ENCODE measurements at regions not wholly inside any gene's neighbourhood (a gene's known extent, or its start where the extent isn't known, plus 50 kb on each side); places are given as distances from the start of the nearest gene placed in this dataset.

DNA sequence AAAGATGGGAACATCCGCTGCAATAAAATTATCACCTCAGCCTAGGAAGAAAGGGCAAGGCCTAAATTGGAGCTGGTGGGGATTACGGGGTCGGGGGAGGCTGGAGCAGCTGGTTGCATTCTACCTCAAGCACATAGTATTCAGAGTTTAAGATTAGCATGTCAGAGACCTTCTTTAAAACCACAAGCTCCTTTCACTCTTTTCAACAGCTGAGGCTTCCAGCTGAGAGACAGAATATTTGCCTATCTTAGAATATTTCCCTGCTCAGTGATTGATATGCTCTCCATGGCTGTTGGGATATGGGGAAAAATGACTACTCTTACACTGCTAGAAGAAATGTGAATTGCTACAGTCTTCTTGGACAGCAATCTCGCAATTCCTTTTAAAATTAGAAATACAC is 248.6 kb downstream of the TBX15 start:
- Histone ChIP-seq H3K4me3 (ENCODE audit: insufficient read depth, low read depth, low read length) (no peak overlapping the region), H3K27ac (ENCODE audit: insufficient read depth, low read length) (no peak overlapping the region), H3K9me3 (ENCODE audit: control insufficient read depth, insufficient read depth, low read length) (no peaks in the 10 kb centered on the region), H3K79me1 (ENCODE audit: low read depth in 1 of 2, low read length in 2 of 2) (no peaks in the 10 kb centered on the region), H3K14ac (replicated peaks; ENCODE audit: low read depth, low read length) (no peak overlapping the region), H2AK9ac (replicated peaks; ENCODE audit: low read depth, low read length, poor library complexity) (no peak overlapping the region), H2BK20ac (ENCODE audit: low read depth, low read length) (no peak overlapping the region), H2BK120ac (ENCODE audit: low read depth, low read length) (no peak overlapping the region), H3K23ac (ENCODE audit: low read depth, low read length) (no peak overlapping the region), H3K9me1 (ENCODE audit: insufficient read depth, low read length) (no peaks in the 10 kb centered on the region), H4K20me1 (ENCODE audit: insufficient read depth, low read length) (no peaks in the 10 kb centered on the region), H3K18ac (ENCODE audit: low read depth, low read length) (no peak overlapping the region), H2AFZ (replicated peaks; ENCODE audit: low read length, poor library complexity) (no peak overlapping the region), H3K4me2 (ENCODE audit: low read depth, low read length) (no peak overlapping the region), H4K8ac (ENCODE audit: low read depth in 2 of 2, low read length in 2 of 2) (no peak overlapping the region), H2AK5ac (ENCODE audit: low read depth, low read length) (no peak overlapping the region), H3K9ac (ENCODE audit: low read depth, low read length) (no peak overlapping the region), H4K5ac (ENCODE audit: low read depth, low read length) (no peak overlapping the region), H3K36me3 (ENCODE audit: control insufficient read depth, insufficient read depth, low read length) (no peaks in the 10 kb centered on the region), H3K27me3 (ENCODE audit: control insufficient read depth, insufficient read depth, low read length) (no peaks in the 10 kb centered on the region), H3K4ac (ENCODE audit: low read depth, low read length) (no peak overlapping the region), H4K91ac (ENCODE audit: insufficient read depth, low read depth, low read length) (no peak overlapping the region), H2BK15ac (ENCODE audit: low read depth, low read length) (no peak overlapping the region), H2BK5ac (ENCODE audit: low read depth, low read length, poor library complexity, severe bottlenecking) (no peak overlapping the region), H3K4me1 (ENCODE audit: control insufficient read depth, insufficient read depth, low read length) (no peaks in the 10 kb centered on the region), H3K56ac (ENCODE audit: extremely low read depth, insufficient read depth, low read length) (no peak overlapping the region)
- ATAC-seq (ENCODE audit: low read depth) (no peak), DNase-seq (no peak)
- intact Hi-C loops (cut with micrococcal nuclease): no loop called here
- in situ Hi-C loops (cut with MboI; ENCODE audit: low sequenced_read_pairs): no loop called here
- no CpG with 5 or more reads among the region's 4 CpGs for WGBS, 2 experiments (ENCODE audit: extremely low coverage in 2 of 2, insufficient read length in 1 of 2)
- dilution Hi-C loops (cut with HindIII; ENCODE audit: low sequenced_read_pairs, unreplicated experiment): no loop called here
- BruUV-seq (replicated peaks): no TSS peak
- CTCF ChIA-PET: no interaction called here
- TF ChIP-seq NFE2L2 (IDR thresholded peaks at IDR 0.05; ENCODE audit: low read depth, low read length) (no peak), MAFK (IDR thresholded peaks at IDR 0.05; ENCODE audit: low read depth, low read length) (no peak), BHLHE40 (IDR thresholded peaks at IDR 0.05; ENCODE audit: low read depth, low read length) (no peak), ELK1 (IDR thresholded peaks at IDR 0.05; ENCODE audit: borderline replicate concordance, low read depth, low read length) (no peak), CEBPB (IDR thresholded peaks at IDR 0.05; ENCODE audit: low read depth, low read length) (no peak), FOS (IDR thresholded peaks at IDR 0.05; ENCODE audit: low read depth, low read length) (no peak), MAZ (IDR thresholded peaks at IDR 0.05; ENCODE audit: borderline replicate concordance, low read depth, low read length) (no peak), CHD1 (IDR thresholded peaks at IDR 0.05; ENCODE audit: low read depth, low read length) (no peak), RAD21 (IDR thresholded peaks at IDR 0.05; ENCODE audit: low read length) (no peak), CTCF (conservative IDR thresholded peaks at IDR 0.05; ENCODE audit: low read depth, low read length) (no peak), RCOR1 (IDR thresholded peaks at IDR 0.05; ENCODE audit: insufficient replicate concordance, low read length) (no peak), SMC3 (IDR thresholded peaks at IDR 0.05; ENCODE audit: low read depth, low read length) (no peak), RFX5 (IDR thresholded peaks at IDR 0.05; ENCODE audit: low read depth, low read length) (no peak), USF2 (IDR thresholded peaks at IDR 0.05; ENCODE audit: low read depth, low read length) (no peak), POLR2A (IDR thresholded peaks at IDR 0.05; ENCODE audit: low read depth, low read length) (no peak), MXI1 (IDR thresholded peaks at IDR 0.05; ENCODE audit: borderline replicate concordance, low read depth, low read length) (no peak)
- POLR2A ChIA-PET (ENCODE audit: unreplicated experiment): no interaction called here
